Retinal pigment epithelial cell (primary cell): ENCODE measurements at regions not wholly inside any gene's neighbourhood (a gene's known extent, or its start where the extent isn't known, plus 50 kb on each side); places are given as distances from the start of the nearest gene placed in this dataset.

ENCODE experiments used
- DNase-seq: peaks from one replicate; pipeline ENCODE4 v3.0.0-alpha.2; 2010; ENCODE audit warnings: low read depth
- H3K4me3 ChIP-seq: 2 replicates; pipeline ENCODE4 v1.5.1; 2011; ENCODE audit warnings: mild to moderate bottlenecking, low read length, control low read depth, moderate library complexity
- CTCF ChIP-seq: conservative IDR thresholded peaks from 2 replicates; pipeline ENCODE4 v1.5.1; 2011; ENCODE audit warnings: low read depth, low read length, control low read depth, inconsistent platforms

DNA sequence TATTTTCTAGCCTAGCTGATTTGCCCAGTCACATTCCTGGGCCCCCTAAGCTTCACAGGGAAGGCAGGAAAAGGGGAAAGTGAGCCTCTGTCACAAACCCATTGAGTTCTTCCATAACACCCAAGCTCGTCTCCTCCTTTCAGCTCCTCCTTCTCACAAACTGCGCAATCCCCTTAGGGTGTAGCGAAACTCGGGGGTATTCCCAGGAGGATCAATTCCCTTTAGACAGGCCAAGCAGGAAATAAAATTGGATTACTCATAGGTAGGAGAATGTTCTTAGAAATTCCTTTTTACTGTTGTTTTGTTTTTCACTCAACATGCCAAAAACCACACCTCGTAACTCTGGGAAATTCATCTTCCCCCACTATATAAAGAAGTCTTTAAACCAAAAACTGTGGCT, 139.3 kb downstream of the IRS2 start:
- peak; percentile 48 for DNase-seq
- H3K4me3 ChIP-seq = no peak overlapping the region
- TF ChIP-seq CTCF = no peak

- TF ChIP-seq CTCF = no peak
- no peak overlapping the region for H3K4me3 ChIP-seq
- DNase-seq = no peak
Measured at GRCh38 chr13:109646423-109646822, 140.0 kb downstream of the IRS2 start.

DNA sequence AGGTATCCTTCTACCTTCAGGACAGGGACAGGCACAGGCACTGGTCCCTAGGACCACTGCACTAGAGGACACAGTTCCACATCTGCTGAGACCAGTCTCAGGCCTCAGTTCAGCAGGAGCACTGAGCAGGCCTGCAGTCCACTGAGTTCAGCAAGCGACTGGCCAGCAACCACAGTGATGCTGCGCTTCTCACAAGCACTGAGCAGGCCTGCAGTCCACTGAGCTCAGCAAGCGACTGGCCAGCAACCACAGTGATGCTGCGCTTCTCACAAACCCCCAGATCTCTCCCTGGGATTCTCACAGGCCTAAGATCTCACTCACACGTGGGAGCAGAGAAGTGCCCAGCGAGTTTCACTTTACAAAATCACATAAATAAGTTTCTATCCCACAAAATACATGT, 140.6 kb downstream of the IRS2 start:
- no peak for TF ChIP-seq CTCF
- no peak for DNase-seq

GRCh38 chr13:109644956-109645355, 141.4 kb downstream of the IRS2 start:
- no peak for TF ChIP-seq CTCF
- H3K4me3 ChIP-seq = no peak overlapping the region
- DNase-seq = no peak

More for the DNA sequence above, 140.6 kb downstream of the IRS2 start:
- H3K4me3 ChIP-seq = no peak overlapping the region

- DNase-seq = no peak
- TF ChIP-seq CTCF = no peak
- H3K4me3 ChIP-seq = no peak overlapping the region
Measured at GRCh38 chr13:109644069-109644750, 142.2 kb downstream of the IRS2 start.

DNA sequence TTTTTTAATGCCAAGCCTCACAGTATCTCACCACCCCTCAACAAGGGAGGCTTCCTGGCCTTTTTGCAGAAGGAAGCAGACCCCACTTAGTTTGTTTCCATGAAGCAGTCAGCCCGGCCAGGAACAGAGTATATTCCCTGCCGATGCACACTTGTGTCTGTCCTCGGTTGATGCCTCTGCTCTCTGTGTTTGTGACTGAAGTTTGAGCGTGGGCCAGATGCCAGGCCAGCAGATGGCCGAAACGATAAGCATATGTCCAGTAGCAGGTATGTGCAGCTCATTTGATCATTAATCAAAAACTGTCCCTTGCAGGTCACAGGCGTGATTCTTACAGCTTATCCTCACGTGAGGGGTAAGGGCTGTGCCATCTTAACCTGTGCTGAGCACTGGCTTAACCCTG, 144.0 kb downstream of the IRS2 start:
- no peak overlapping the region for H3K4me3 ChIP-seq
- no peak for DNase-seq
- no peak for TF ChIP-seq CTCF

DNA sequence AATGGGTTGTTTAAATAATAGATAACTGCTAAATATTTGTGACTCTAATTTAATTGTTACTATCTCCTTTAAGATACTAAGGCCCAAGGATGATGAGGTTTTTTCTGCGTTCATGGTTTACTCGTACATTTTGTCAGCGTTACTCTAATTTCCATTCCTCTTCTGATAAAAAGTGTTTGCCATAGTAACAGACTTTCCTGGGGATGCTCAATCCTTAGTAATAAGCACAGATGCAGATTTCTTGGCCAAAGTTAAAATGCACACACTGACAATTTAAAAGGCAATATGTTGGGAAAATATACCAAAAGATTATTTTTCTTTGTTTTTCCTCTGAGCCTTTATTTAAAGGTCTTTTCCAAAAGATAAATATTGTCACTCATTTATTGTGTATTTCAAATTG, 149.6 kb downstream of the IRS2 start:
- no peak for DNase-seq
- no peak for TF ChIP-seq CTCF

More for the DNA sequence above, 149.6 kb downstream of the IRS2 start:
- no peak overlapping the region for H3K4me3 ChIP-seq
